ENCODE measurements at regions not wholly inside any gene's neighbourhood (a gene's known extent, or its start where the extent isn't known, plus 50 kb on each side); places are given as distances from the start of the nearest gene placed in this dataset.
"Not testable (repeated sequence)": the region's sequence is repeated elsewhere in the genome, so short reads cannot be mapped to it uniquely, and the experiment has no call there.

DNA sequence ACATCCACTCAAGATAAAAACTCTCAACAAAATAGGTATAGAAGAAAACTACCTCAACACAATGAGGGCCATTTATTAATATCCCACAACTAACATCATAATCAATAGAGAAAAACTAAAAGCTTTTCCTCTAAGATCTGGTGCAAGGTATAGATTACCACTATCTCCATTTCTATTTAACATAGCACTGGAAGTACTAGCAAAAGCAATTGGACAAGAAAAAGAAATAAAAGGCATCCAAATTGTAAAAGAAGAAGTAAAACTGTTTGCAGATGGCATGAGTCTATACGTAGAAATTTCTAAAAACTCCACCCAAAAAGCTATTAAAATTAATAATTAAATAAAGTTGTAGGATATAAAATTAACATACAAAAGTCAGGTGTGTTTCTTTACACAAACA is 230.8 kb upstream of the PRSS16 start:
- Histone ChIP-seq H3K4me2 (no peak overlapping the region), H2AFZ (no peak overlapping the region), H3K79me2 (replicated peaks; ENCODE audit: insufficient read depth) (peaks cover 60% of the 10 kb centered on the region), H3K36me3 (ENCODE audit: insufficient read depth) (no peaks in the 10 kb centered on the region), H3K27ac (ENCODE audit: low read depth) (no peak overlapping the region), H3K27me3 (ENCODE audit: insufficient read depth) (no peaks in the 10 kb centered on the region), H3F3A (replicated peaks; ENCODE audit: low read depth) (0 out of 2 replicates have a peak, but pooled peaks cover 3% of the 10 kb centered on the region), H3K9me2 (ENCODE audit: insufficient read depth) (no peaks in the 10 kb centered on the region; the same call in 1 of the 2 replicates), H3K4me3 (no peak overlapping the region), H4K20me1 (replicated peaks; ENCODE audit: insufficient read depth) (no peaks in the 10 kb centered on the region), H3K4me1 (ENCODE audit: insufficient read depth) (0 out of 2 replicates have a peak, but pooled peaks cover 6% of the 10 kb centered on the region)
- no peak for TF ChIP-seq REST (IDR thresholded peaks at IDR 0.05; ENCODE audit: unreplicated experiment)
- DNase-seq (ENCODE audit: low spot score) (no peak), ATAC-seq (no peak)
- peaks cover 18% of the 10 kb centered on the region for H3K4me1 Mint-ChIP-seq
- H3K4me3 Mint-ChIP-seq, result no peak overlapping the region
- H3K27ac Mint-ChIP-seq, result no peak overlapping the region
- H3K27me3 Mint-ChIP-seq (ENCODE audit: insufficient read depth, low read depth, poor library complexity), result peaks cover 5% of the 10 kb centered on the region
- H3K36me3 Mint-ChIP-seq (ENCODE audit: low read depth), result peaks cover 35% of the 10 kb centered on the region; the same call in 2 of the 3 replicates
- H3K9me3 Mint-ChIP-seq, result peaks cover 40% of the 10 kb centered on the region; the same call in 2 of the 3 replicates

GRCh38 chr6:27018401-27018800 is 229.1 kb upstream of the PRSS16 start:
- DNase-seq (ENCODE audit: low spot score); H3K27ac ChIP-seq (ENCODE audit: low read depth); ATAC-seq; H3K27me3 Mint-ChIP-seq (ENCODE audit: insufficient read depth, low read depth, poor library complexity); H2AFZ ChIP-seq; H3K27ac Mint-ChIP-seq; H3K9me2 ChIP-seq (ENCODE audit: insufficient read depth); H3K27me3 ChIP-seq (ENCODE audit: insufficient read depth); H4K20me1 ChIP-seq (replicated peaks; ENCODE audit: insufficient read depth); H3K36me3 ChIP-seq (ENCODE audit: insufficient read depth); H3K4me1 ChIP-seq (ENCODE audit: insufficient read depth); H3F3A ChIP-seq (replicated peaks; ENCODE audit: low read depth): not testable (repeated sequence)
- Mint-ChIP-seq H3K4me3 (peak overlapping the region; percentile 85), H3K4me1 (peaks cover 18% of the 10 kb centered on the region), H3K9me3 (peaks cover 35% of the 10 kb centered on the region; the same call in 2 of the 3 replicates), H3K36me3 (ENCODE audit: low read depth) (peaks cover 27% of the 10 kb centered on the region; the same call in 2 of the 3 replicates)
- H3K4me2 ChIP-seq, result peak overlapping the region; percentile 87
- peaks cover 54% of the 10 kb centered on the region for H3K79me2 ChIP-seq (replicated peaks; ENCODE audit: insufficient read depth)
- H3K4me3 ChIP-seq, result peak overlapping the region; percentile 84

- TF ChIP-seq, protein P1, sequence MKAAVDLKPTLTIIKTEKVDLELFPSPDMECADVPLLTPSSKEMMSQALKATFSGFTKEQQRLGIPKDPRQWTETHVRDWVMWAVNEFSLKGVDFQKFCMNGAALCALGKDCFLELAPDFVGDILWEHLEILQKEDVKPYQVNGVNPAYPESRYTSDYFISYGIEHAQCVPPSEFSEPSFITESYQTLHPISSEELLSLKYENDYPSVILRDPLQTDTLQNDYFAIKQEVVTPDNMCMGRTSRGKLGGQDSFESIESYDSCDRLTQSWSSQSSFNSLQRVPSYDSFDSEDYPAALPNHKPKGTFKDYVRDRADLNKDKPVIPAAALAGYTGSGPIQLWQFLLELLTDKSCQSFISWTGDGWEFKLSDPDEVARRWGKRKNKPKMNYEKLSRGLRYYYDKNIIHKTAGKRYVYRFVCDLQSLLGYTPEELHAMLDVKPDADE (IDR thresholded peaks at IDR 0.05), result 0 out of 2 replicates have a peak, but pooled peaks have one; percentile 44
- TF ChIP-seq EZH2phosphoT487 (IDR thresholded peaks at IDR 0.05; ENCODE audit: unreplicated experiment) (no peak), POLR2AphosphoS5 (IDR thresholded peaks at IDR 0.05; ENCODE audit: low read depth) (peak; percentile 95), CREB1 (CRISPR knock-in tag; IDR thresholded peaks at IDR 0.05; ENCODE audit: low read depth) (peak; percentile 66)
- peak overlapping the region; percentile 85 for H3K4me3 Mint-ChIP-seq
- H3K4me1 Mint-ChIP-seq, result peaks cover 18% of the 10 kb centered on the region
- Histone ChIP-seq H3K27me3 (ENCODE audit: insufficient read depth) (no peaks in the 10 kb centered on the region), H3K79me2 (replicated peaks; ENCODE audit: insufficient read depth) (peaks cover 41% of the 10 kb centered on the region), H2AFZ (peak overlapping the region; percentile 72; the same call in 1 of the 2 replicates), H3K36me3 (ENCODE audit: insufficient read depth) (no peaks in the 10 kb centered on the region), H3K4me3 (peak overlapping the region; percentile 84), H4K20me1 (replicated peaks; ENCODE audit: insufficient read depth) (no peaks in the 10 kb centered on the region), H3K27ac (ENCODE audit: low read depth) (peak overlapping the region; percentile 99), H3F3A (replicated peaks; ENCODE audit: low read depth) (0 out of 2 replicates have a peak, but pooled peaks cover 3% of the 10 kb centered on the region), H3K4me1 (ENCODE audit: insufficient read depth) (0 out of 2 replicates have a peak, but pooled peaks cover 6% of the 10 kb centered on the region), H3K4me2 (peak overlapping the region; percentile 87), H3K9me2 (ENCODE audit: insufficient read depth) (no peaks in the 10 kb centered on the region)
- H3K27ac Mint-ChIP-seq, result peak overlapping the region; percentile 98
- H3K36me3 Mint-ChIP-seq (ENCODE audit: low read depth), result peaks cover 20% of the 10 kb centered on the region; the same call in 2 of the 3 replicates
- DNase-seq (ENCODE audit: low spot score) (peak; percentile 94), ATAC-seq (peak; percentile 95)
- peaks cover 5% of the 10 kb centered on the region for H3K27me3 Mint-ChIP-seq (ENCODE audit: insufficient read depth, low read depth, poor library complexity)
- peaks cover 23% of the 10 kb centered on the region; the same call in 2 of the 3 replicates for H3K9me3 Mint-ChIP-seq
These were observed 227.6 kb upstream of the PRSS16 start for GRCh38 chr6:27019651-27020552.
